Activated B cell treated with CpG ODN at 0.5 μM for 24 hours (primary cell): ENCODE measurements at regions not wholly inside any gene's neighbourhood (a gene's known extent, or its start where the extent isn't known, plus 50 kb on each side); places are given as distances from the start of the nearest gene placed in this dataset.

Experiments used
- ATAC-seq: fragments of 200-7000 bp; cut with Tn5 transposase; one replicate; pipeline ENCODE4 v1.10.0; 2021; ENCODE audit warnings: low read depth, mild to moderate bottlenecking, moderate library complexity
- CTCF ChIA-PET: fragments of 350-600 bp; sonication (Branson Sonifier 250); formaldehyde crosslinking; loops from one replicate; lab custom pipeline; 2021; ENCODE audit warnings: antibody characterized with exemption; lab: Charles Lee
- POLR2A ChIA-PET: fragments of 350-600 bp; sonication (Branson Sonifier 250); formaldehyde crosslinking; loops from one replicate; lab custom pipeline; 2021; ENCODE audit warnings: antibody characterized with exemption; lab: Charles Lee
- DNase-seq: peaks from one replicate; pipeline ENCODE4 v3.0.0; 2022
- H3K27ac Mint-ChIP-seq: one replicate; pipeline ENCODE4 v1.8.0; 2020; ENCODE audit warnings: mixed read lengths
- H3K27me3 Mint-ChIP-seq: one replicate; pipeline ENCODE4 v1.8.0; 2021; ENCODE audit warnings: mixed read lengths
- H3K36me3 Mint-ChIP-seq: one replicate; pipeline ENCODE4 v1.8.0; 2021; ENCODE audit warnings: low read depth, mixed read lengths
- H3K4me1 Mint-ChIP-seq: one replicate; pipeline ENCODE4 v1.8.0; 2021; ENCODE audit warnings: mixed read lengths
- H3K4me3 Mint-ChIP-seq: one replicate; pipeline ENCODE4 v1.8.0; 2020; ENCODE audit warnings: mild to moderate bottlenecking, mixed read lengths
- H3K9me3 Mint-ChIP-seq: one replicate; pipeline ENCODE4 v1.8.0; 2020; ENCODE audit warnings: mixed read lengths
- CTCF ChIP-seq: fragments of 200-600 bp; IDR thresholded peaks from one replicate; pipeline ENCODE4 v1.8.0; 2022; ENCODE audit warnings: antibody characterized with exemption, mild to moderate bottlenecking
- intact Hi-C: fragments of 100-400 bp; cut with micrococcal nuclease; formaldehyde crosslinking; loops from one replicate; pipeline ENCODE4 v1.15.1; 2024

- no peak overlapping the region for H3K4me3 Mint-ChIP-seq
- no peaks in the 10 kb centered on the region for H3K9me3 Mint-ChIP-seq
- no peak for DNase-seq
- no peak for ATAC-seq
- TF ChIP-seq CTCF = no peak
- H3K27me3 Mint-ChIP-seq = no peaks in the 10 kb centered on the region
- no peaks in the 10 kb centered on the region for H3K4me1 Mint-ChIP-seq
- H3K27ac Mint-ChIP-seq = no peak overlapping the region
- H3K36me3 Mint-ChIP-seq = no peaks in the 10 kb centered on the region
- CTCF ChIA-PET = no interaction called here
- POLR2A ChIA-PET = no interaction called here
- intact Hi-C loops = no loop called here
These were observed 69.1 kb upstream of the TARS1 start for GRCh38 chr5:33371660-33372059.

- ChIA-PET CTCF (no interaction called here), POLR2A (no interaction called here)
- no peak for TF ChIP-seq CTCF
- Mint-ChIP-seq H3K4me3 (no peak overlapping the region), H3K36me3 (no peaks in the 10 kb centered on the region), H3K27me3 (no peaks in the 10 kb centered on the region), H3K27ac (no peak overlapping the region), H3K4me1 (no peaks in the 10 kb centered on the region), H3K9me3 (no peaks in the 10 kb centered on the region)
- no peak for DNase-seq
- peak; percentile 21 for ATAC-seq
- intact Hi-C loops = no loop called here
These were observed 67.9 kb upstream of the TARS1 start for GRCh38 chr5:33372721-33373472.

GRCh38 chr5:33375900-33376299 is 64.9 kb upstream of the TARS1 start:
- H3K4me3 Mint-ChIP-seq = no peak overlapping the region
- ATAC-seq (no peak), DNase-seq (no peak)
- ChIA-PET CTCF (no interaction called here), POLR2A (no interaction called here)
- no peak overlapping the region for H3K27ac Mint-ChIP-seq
- no peaks in the 10 kb centered on the region for H3K9me3 Mint-ChIP-seq
- no peaks in the 10 kb centered on the region for H3K27me3 Mint-ChIP-seq
- intact Hi-C loops = no loop called here
- TF ChIP-seq CTCF = no peak
- no peaks in the 10 kb centered on the region for H3K4me1 Mint-ChIP-seq
- no peaks in the 10 kb centered on the region for H3K36me3 Mint-ChIP-seq

- ATAC-seq (no peak), DNase-seq (no peak)
- H3K9me3 Mint-ChIP-seq = peaks cover 7% of the 10 kb centered on the region
- no peak overlapping the region for H3K4me3 Mint-ChIP-seq
- CTCF ChIA-PET = no interaction called here
- peaks cover 6% of the 10 kb centered on the region for H3K27me3 Mint-ChIP-seq
- no peaks in the 10 kb centered on the region for H3K4me1 Mint-ChIP-seq
- no peak for TF ChIP-seq CTCF
- POLR2A ChIA-PET = no interaction called here
- intact Hi-C loops = no loop called here
- H3K36me3 Mint-ChIP-seq = no peaks in the 10 kb centered on the region
- H3K27ac Mint-ChIP-seq = no peak overlapping the region
These were observed 61.0 kb upstream of the TARS1 start for GRCh38 chr5:33379757-33380156.

- TF ChIP-seq CTCF = no peak
- Mint-ChIP-seq H3K4me1 (no peaks in the 10 kb centered on the region), H3K9me3 (peaks cover 16% of the 10 kb centered on the region), H3K4me3 (no peak overlapping the region), H3K27me3 (peaks cover 6% of the 10 kb centered on the region), H3K36me3 (no peaks in the 10 kb centered on the region), H3K27ac (no peak overlapping the region)
- ChIA-PET POLR2A (no interaction called here), CTCF (no interaction called here)
- intact Hi-C loops = no loop called here
- ATAC-seq (no peak), DNase-seq (no peak)
These were observed 59.5 kb upstream of the TARS1 start for GRCh38 chr5:33381243-33381642.
